HepG2 (cell line): ENCODE measurements at regions not wholly inside any gene's neighbourhood (a gene's known extent, or its start where the extent isn't known, plus 50 kb on each side); places are given as distances from the start of the nearest gene placed in this dataset.

Experiments
- ATAC-seq: fragments of 200-7000 bp; cut with Tn5 transposase; 3 replicates; pipeline ENCODE4 v1.9.1; 2020; ENCODE audit warnings: mild to moderate bottlenecking, moderate library complexity
- BruUV-seq: library from RNA; stranded (reverse); fragments of 400-500 nt; replicated peaks from 2 replicates; lab custom pipeline; 2021; lab: Mats Ljungman, UMichigan
- CTCF ChIA-PET: fragments of 300-600 bp; formaldehyde crosslinking; extraction: SDS; loops from one replicate; lab custom pipeline; 2021; ENCODE audit warnings: low total read pairs, inconsistent platforms, low intra/inter-chr PET ratio; lab: Yijun Ruan, JAX
- POLR2A ChIA-PET: fragments of 350-600 bp; sonication (Branson Sonifier 250); formaldehyde crosslinking; loops from one replicate; lab custom pipeline; 2020; ENCODE audit warnings: antibody characterized with exemption, inconsistent platforms; lab: Yijun Ruan, JAX
- DNase-seq: peaks from one replicate; pipeline ENCODE4 v3.0.0-alpha.2; 2015; ENCODE audit warnings: low spot score
- FAIRE-seq: peaks from 3 replicates; lab custom pipeline; 2011; peaks lifted over from hg19 to GRCh38; lab: Jason Lieb, UNC
- H2AFZ ChIP-seq: one replicate; pipeline ENCODE4 v1.6.1; 2011; ENCODE audit warnings: low read length, inconsistent platforms
- H3K27ac ChIP-seq: fragments of 300-600 bp; 3 replicates; pipeline ENCODE4 v1.8.0; 2011; ENCODE audit warnings: mixed run types, mild to moderate bottlenecking, mixed read lengths, low read length, inconsistent platforms; ENCODE audit not compliant: insufficient read depth; ENCODE audit errors: extremely low read length
- H3K27me3 ChIP-seq, 2 experiments: fragments of 200-600 bp in 1 of 2; 2 replicates in 1 of 2; 3 replicates in 1 of 2; pipeline versions ENCODE4 v1.6.0 to v1.8.0; 2011; ENCODE audit warnings: low read length in 2 of 2, mild to moderate bottlenecking in 2 of 2, moderate library complexity in 2 of 2, inconsistent platforms in 1 of 2; ENCODE audit not compliant: insufficient read depth in 2 of 2, control insufficient read depth in 1 of 2
- H3K36me3 ChIP-seq, 2 experiments: fragments of 200-600 bp in 1 of 2; replicated peaks in 1 of 2; 2 replicates in 1 of 2; 3 replicates in 1 of 2; pipeline versions ENCODE4 v1.5.1 to v1.8.0; 2011; ENCODE audit warnings: low read length in 2 of 2, inconsistent platforms in 1 of 2; ENCODE audit not compliant: insufficient read depth in 2 of 2, control insufficient read depth in 1 of 2
- H3K4me1 ChIP-seq: 2 replicates; pipeline ENCODE4 v1.5.1; 2012; ENCODE audit warnings: low read length, inconsistent platforms; ENCODE audit not compliant: insufficient read depth
- H3K4me2 ChIP-seq: 2 replicates; pipeline ENCODE4 v1.6.0; 2011; ENCODE audit warnings: low read depth, low read length, inconsistent platforms
- H3K4me3 ChIP-seq, 3 experiments: fragments of 200-600 bp in 1 of 3; sonication (generic), shearing (Covaris generic) in 1 of 3; replicated peaks in 1 of 3; 2 replicates each; pipeline ENCODE4 v1.5.1; 2011 to 2016; ENCODE audit warnings: low read length in 3 of 3, inconsistent platforms in 2 of 3, low read depth in 2 of 3, mild to moderate bottlenecking in 2 of 3, control low read depth in 1 of 3, mixed read lengths in 1 of 3; ENCODE audit not compliant: insufficient read depth in 1 of 3
- H3K79me2 ChIP-seq: one replicate; pipeline ENCODE4 v1.6.1; 2011; ENCODE audit warnings: low read length, inconsistent platforms; ENCODE audit not compliant: insufficient read depth
- H3K9ac ChIP-seq: 2 replicates; pipeline ENCODE4 v1.6.0; 2011; ENCODE audit warnings: mild to moderate bottlenecking, low read depth, low read length, inconsistent platforms; ENCODE audit not compliant: insufficient read depth
- H3K9me3 ChIP-seq: 2 replicates; pipeline ENCODE4 v1.5.1; 2012; ENCODE audit warnings: mild to moderate bottlenecking, low read length
- H4K20me1 ChIP-seq: 2 replicates; pipeline ENCODE4 v1.6.0; 2011; ENCODE audit warnings: inconsistent platforms, mild to moderate bottlenecking, low read length, moderate library complexity; ENCODE audit not compliant: insufficient read depth
- ETS1 ChIP-seq: sonication (generic); formaldehyde crosslinking; IDR thresholded peaks from 2 replicates; pipeline ENCODE4 v1.4.0; 2020; ENCODE audit warnings: missing genetic modification reagents
- MAFF ChIP-seq: IDR thresholded peaks from 2 replicates; pipeline ENCODE4 v1.6.1; 2011; ENCODE audit warnings: low read depth, low read length, improper control_type of control experiment
- MIXL1 ChIP-seq: IDR thresholded peaks from 2 replicates; pipeline ENCODE4 v1.6.1; 2016
- PAWR ChIP-seq: sonication (generic); formaldehyde crosslinking; IDR thresholded peaks from 2 replicates; pipeline ENCODE4 v1.4.0; 2020; ENCODE audit warnings: missing genetic modification reagents, mild to moderate bottlenecking, borderline replicate concordance
- REPIN1 ChIP-seq: sonication (generic); formaldehyde crosslinking; IDR thresholded peaks from 2 replicates; pipeline ENCODE4 v1.8.0; 2022; ENCODE audit warnings: missing genetic modification reagents, low read depth, mild to moderate bottlenecking, borderline replicate concordance
- ZBTB8A ChIP-seq: sonication (generic); formaldehyde crosslinking; IDR thresholded peaks from 2 replicates; pipeline ENCODE4 v1.4.0; 2020; ENCODE audit warnings: mild to moderate bottlenecking, low read depth, missing genetic modification reagents, borderline replicate concordance
- ZMYM4 ChIP-seq: sonication (generic); formaldehyde crosslinking; IDR thresholded peaks from 2 replicates; pipeline ENCODE4 v1.8.1; 2023; ENCODE audit warnings: mild to moderate bottlenecking, missing genetic modification reagents
- ZNF18 ChIP-seq: sonication (generic); formaldehyde crosslinking; IDR thresholded peaks from 2 replicates; pipeline ENCODE4 v1.8.0; 2022; ENCODE audit warnings: mild to moderate bottlenecking, missing genetic modification reagents; ENCODE audit not compliant: insufficient replicate concordance
- ZNF383 ChIP-seq: sonication (generic); formaldehyde crosslinking; IDR thresholded peaks from 2 replicates; pipeline ENCODE4 v1.4.0; 2020; ENCODE audit warnings: missing genetic modification reagents, mild to moderate bottlenecking, borderline replicate concordance
- ZNF558 ChIP-seq: sonication (generic); formaldehyde crosslinking; IDR thresholded peaks from 2 replicates; pipeline ENCODE4 v1.9.0; 2022; ENCODE audit warnings: mild to moderate bottlenecking, missing genetic modification reagents, borderline replicate concordance
- ZNF644 ChIP-seq: IDR thresholded peaks from 2 replicates; pipeline ENCODE4 v1.6.1; 2016; ENCODE audit warnings: low read depth
- ZNF720 ChIP-seq: sonication (generic); formaldehyde crosslinking; IDR thresholded peaks from 2 replicates; pipeline ENCODE4 v1.4.0; 2020; ENCODE audit warnings: missing genetic modification reagents
- WGBS: methylation state at CpG from one replicate; pipeline ENCODE4 v1.1.6; 2017; ENCODE audit warnings: low lambda C conversion rate; 5-methylcytosine and 5-hydroxymethylcytosine counted together
- in situ Hi-C: cut with HindIII; loops from 2 replicates; pipeline ENCODE4 v1.10.0; 2017; ENCODE audit warnings: low pct_unique_long_range_greater_than_20kb; ENCODE audit not compliant: extremely low pct_ligation_motif_present
- intact Hi-C: fragments of 100-400 bp; cut with micrococcal nuclease; formaldehyde crosslinking; loops from one replicate; pipeline ENCODE4 v1.10.0; 2022; ENCODE audit not compliant: unreplicated experiment
- TF ChIP-seq, protein P1 (sequence below): sonication (generic); formaldehyde crosslinking; IDR thresholded peaks from 2 replicates; pipeline ENCODE4 v1.4.0; 2020; ENCODE audit warnings: mild to moderate bottlenecking, missing genetic modification reagents

DNA sequence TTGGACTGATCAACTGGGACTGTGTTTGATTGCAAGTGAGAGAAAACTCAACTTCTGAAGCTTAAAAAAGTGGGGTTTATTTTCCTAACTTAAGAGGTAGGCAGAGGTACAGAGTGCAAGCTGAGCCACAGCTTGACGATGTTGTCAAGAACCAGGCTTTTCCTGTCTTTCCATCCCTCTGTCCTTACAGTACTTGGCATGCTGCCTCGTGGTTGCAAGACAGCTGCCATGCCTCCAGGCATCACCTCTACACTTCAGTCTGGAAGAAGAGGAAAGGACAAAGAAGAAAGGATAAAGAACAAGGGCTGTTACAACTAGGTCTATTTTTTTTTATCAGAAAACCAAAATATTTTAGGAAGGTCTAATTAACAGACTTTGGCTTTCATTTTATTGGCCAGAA lies 51.8 kb upstream of the GALNT15 start:
- in situ Hi-C loops, result no loop called here
- Histone ChIP-seq H3K4me2 (no peak overlapping the region), H4K20me1 (no peaks in the 10 kb centered on the region)

DNA sequence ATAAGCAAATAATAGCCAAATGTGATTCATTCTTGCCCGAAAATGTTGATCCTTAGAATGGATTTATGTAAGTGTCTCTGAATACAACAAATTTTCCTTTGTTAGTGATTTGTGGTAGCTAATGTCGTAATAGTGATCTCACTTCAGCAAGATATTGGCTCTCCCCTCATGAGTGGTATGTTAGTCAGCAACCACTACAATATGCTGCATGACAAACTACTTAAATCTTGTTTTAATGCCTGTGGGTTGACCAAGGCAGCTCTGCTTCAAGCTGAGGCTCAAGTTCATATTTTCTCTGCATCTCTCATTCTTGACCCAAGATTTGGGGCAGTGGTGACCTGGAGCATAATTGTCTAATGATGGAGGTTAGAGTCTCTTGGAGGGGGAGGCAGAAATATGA lies 49.8 kb upstream of the GALNT15 start:
- DNase-seq (no peak), ATAC-seq (no peak), FAIRE-seq (no peak)
- WGBS, result 11% methylated on average over 2 of the region's 2 CpGs
- in situ Hi-C loops, result no loop called here
- Histone ChIP-seq H3K27me3 (peaks cover 1 to 16% of the 10 kb centered on the region in 2 experiments; a peak in 3 of 5 replicates), H4K20me1 (no peaks in the 10 kb centered on the region), H3K9me3 (no peaks in the 10 kb centered on the region), H3K79me2 (no peaks in the 10 kb centered on the region), H3K4me2 (no peak overlapping the region), H3K4me1 (peaks cover 7% of the 10 kb centered on the region), H3K4me3 (no peak overlapping the region), H2AFZ (no peak overlapping the region), H3K9ac (no peak overlapping the region), H3K36me3 (no peaks in the 10 kb centered on the region), H3K27ac (no peak overlapping the region)
- ChIA-PET CTCF (no interaction called here), POLR2A (no interaction called here)
- intact Hi-C loops, result no loop called here
- no TSS peak for BruUV-seq
- TF ChIP-seq ZNF558 (CRISPR knock-in tag) (no peak), ZNF720 (no peak), ETS1 (CRISPR knock-in tag) (no peak), MIXL1 (no peak), ZBTB8A (CRISPR knock-in tag) (no peak), ZNF644 (CRISPR knock-in tag) (no peak), ZNF383 (CRISPR knock-in tag) (no peak), PAWR (CRISPR knock-in tag) (no peak), MAFF (no peak), ZMYM4 (no peak), ZNF18 (CRISPR knock-in tag) (no peak)
- TF ChIP-seq, protein P1, sequence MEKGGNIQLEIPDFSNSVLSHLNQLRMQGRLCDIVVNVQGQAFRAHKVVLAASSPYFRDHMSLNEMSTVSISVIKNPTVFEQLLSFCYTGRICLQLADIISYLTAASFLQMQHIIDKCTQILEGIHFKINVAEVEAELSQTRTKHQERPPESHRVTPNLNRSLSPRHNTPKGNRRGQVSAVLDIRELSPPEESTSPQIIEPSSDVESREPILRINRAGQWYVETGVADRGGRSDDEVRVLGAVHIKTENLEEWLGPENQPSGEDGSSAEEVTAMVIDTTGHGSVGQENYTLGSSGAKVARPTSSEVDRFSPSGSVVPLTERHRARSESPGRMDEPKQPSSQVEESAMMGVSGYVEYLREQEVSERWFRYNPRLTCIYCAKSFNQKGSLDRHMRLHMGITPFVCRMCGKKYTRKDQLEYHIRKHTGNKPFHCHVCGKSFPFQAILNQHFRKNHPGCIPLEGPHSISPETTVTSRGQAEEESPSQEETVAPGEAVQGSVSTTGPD (CRISPR knock-in tag), result no peak

More for the DNA sequence above, 51.8 kb upstream of the GALNT15 start:
- DNase-seq (no peak), ATAC-seq (no peak), FAIRE-seq (no peak)
- BruUV-seq, result no TSS peak
- Histone ChIP-seq H3K27me3 (peaks cover 1 to 18% of the 10 kb centered on the region in 2 experiments; a peak in 3 of 5 replicates), H3K9ac (no peak overlapping the region), H3K4me1 (no peaks in the 10 kb centered on the region), H2AFZ (no peak overlapping the region), H3K27ac (no peak overlapping the region), H3K36me3 (no peaks in the 10 kb centered on the region), H3K4me3 (no peak overlapping the region), H3K9me3 (no peaks in the 10 kb centered on the region), H3K79me2 (no peaks in the 10 kb centered on the region)
- TF ChIP-seq REPIN1 (CRISPR knock-in tag), result no peak
- WGBS, result 0% methylated on average over 2 of the region's 2 CpGs
- intact Hi-C loops, result no loop called here
- CTCF ChIA-PET, result no interaction called here
- POLR2A ChIA-PET, result no interaction called here
